HL-60 (cell line): ENCODE measurements at regions not wholly inside any gene's neighbourhood (a gene's known extent, or its start where the extent isn't known, plus 50 kb on each side); places are given as distances from the start of the nearest gene placed in this dataset.
"Not testable (repeated sequence)": the region's sequence is repeated elsewhere in the genome, so short reads cannot be mapped to it uniquely, and the experiment has no call there.

Experiments used
- DNase-seq, 2 experiments: peaks; one replicate each; pipeline ENCODE4 v3.0.0-alpha.2; 2010 to 2020; ENCODE audit warnings: low read depth in 1 of 2, low spot score in 1 of 2
- H3K27ac ChIP-seq: fragments of 250-450 bp; sonication (Bioruptor Pico); replicated peaks from 2 replicates; pipeline ENCODE4 v1.5.1; 2020; ENCODE audit warnings: mild to moderate bottlenecking, moderate library complexity
- H3K27me3 ChIP-seq: fragments of 250-450 bp; sonication (Bioruptor Pico); 2 replicates; pipeline ENCODE4 v1.5.1; 2021; ENCODE audit warnings: mild to moderate bottlenecking, moderate library complexity; ENCODE audit not compliant: insufficient read depth, poor library complexity, severe bottlenecking
- H3K4me3 ChIP-seq: replicated peaks from 2 replicates; pipeline ENCODE4 v1.5.1; 2011; ENCODE audit warnings: mild to moderate bottlenecking, control low read depth, low read length; ENCODE audit not compliant: insufficient read depth
- CTCF ChIP-seq: IDR thresholded peaks from one replicate; pipeline ENCODE4 v1.5.1; 2011; ENCODE audit warnings: low read length, control low read depth, inconsistent platforms; ENCODE audit not compliant: insufficient read depth
- GABPA ChIP-seq: IDR thresholded peaks from 2 replicates; pipeline ENCODE4 v1.6.1; 2012; ENCODE audit warnings: low read depth
- POLR2AphosphoS5 ChIP-seq: IDR thresholded peaks from 2 replicates; pipeline ENCODE4 v1.6.1; 2012; ENCODE audit warnings: low read depth
- REST ChIP-seq: IDR thresholded peaks from 2 replicates; pipeline ENCODE4 v1.6.1; 2012; ENCODE audit warnings: low read depth; ENCODE audit not compliant: insufficient replicate concordance
- SPI1 ChIP-seq: IDR thresholded peaks from 2 replicates; pipeline ENCODE4 v1.6.1; 2012; ENCODE audit warnings: low read depth, mild to moderate bottlenecking, borderline replicate concordance

GRCh38 chr2:8606649-8607550, 75.0 kb upstream of the ID2 start:
- Histone ChIP-seq H3K4me3 (no peak overlapping the region), H3K27me3 (no peaks in the 10 kb centered on the region), H3K27ac (no peak overlapping the region)
- no peak for DNase-seq
- TF ChIP-seq REST: no peak

- TF ChIP-seq CTCF (no peak), SPI1 (no peak), POLR2AphosphoS5 (no peak), GABPA (no peak), REST (no peak)
- H3K4me3 ChIP-seq: no peak overlapping the region
- no peak overlapping the region for H3K27ac ChIP-seq
- no peaks in the 10 kb centered on the region for H3K27me3 ChIP-seq
- no peak for DNase-seq
Observed at GRCh38 chr2:8607606-8608005, 74.2 kb upstream of the ID2 start.

- peak in 1 of 2 experiments; percentile 21 for DNase-seq
- no peak overlapping the region for H3K4me3 ChIP-seq
- no peaks in the 10 kb centered on the region for H3K27me3 ChIP-seq
- no peak for TF ChIP-seq POLR2AphosphoS5
- no peak for TF ChIP-seq REST
- H3K27ac ChIP-seq: no peak overlapping the region
Observed at GRCh38 chr2:8608411-8608954, 73.4 kb upstream of the ID2 start.

GRCh38 chr2:8609357-8609811, 72.5 kb upstream of the ID2 start:
- Histone ChIP-seq H3K4me3 (no peak overlapping the region), H3K27ac (no peak overlapping the region), H3K27me3 (no peaks in the 10 kb centered on the region)
- no peak for TF ChIP-seq GABPA
- no peak for TF ChIP-seq POLR2AphosphoS5
- no peak for TF ChIP-seq REST
- TF ChIP-seq CTCF: no peak
- TF ChIP-seq SPI1: no peak
- no peak for DNase-seq

GRCh38 chr2:8610775-8611174, 71.1 kb upstream of the ID2 start:
- not testable (repeated sequence) for H3K27ac ChIP-seq, H3K27me3 ChIP-seq, H3K4me3 ChIP-seq, DNase-seq
